GM06990 (cell line): ENCODE measurements at regions not wholly inside any gene's neighbourhood (a gene's known extent, or its start where the extent isn't known, plus 50 kb on each side); places are given as distances from the start of the nearest gene placed in this dataset.
"Not testable (repeated sequence)": the region's sequence is repeated elsewhere in the genome, so short reads cannot be mapped to it uniquely, and the experiment has no call there.

Experiments used
- DNase-seq: peaks from one replicate; pipeline ENCODE4 v3.0.0-alpha.2; 2011; ENCODE audit not compliant: insufficient read length; ENCODE audit errors: extremely low read depth
- H3K27me3 ChIP-seq: replicated peaks from 2 replicates; pipeline ENCODE4 v1.6.0; 2011; ENCODE audit warnings: low read length; ENCODE audit not compliant: control insufficient read depth, insufficient read depth
- H3K36me3 ChIP-seq: 2 replicates; pipeline ENCODE4 v1.5.1; 2011; ENCODE audit warnings: low read length; ENCODE audit not compliant: control insufficient read depth, insufficient read depth
- H3K4me3 ChIP-seq: replicated peaks from 2 replicates; pipeline ENCODE4 v1.5.1; 2011; ENCODE audit warnings: low read depth, mild to moderate bottlenecking, control low read depth, low read length
- TF ChIP-seq, protein P1 (sequence below): IDR thresholded peaks from 2 replicates; pipeline ENCODE4 v1.5.1; 2011; ENCODE audit warnings: low read length, control low read depth, mild to moderate bottlenecking, inconsistent platforms; ENCODE audit not compliant: insufficient read depth, poor library complexity, severe bottlenecking

DNA sequence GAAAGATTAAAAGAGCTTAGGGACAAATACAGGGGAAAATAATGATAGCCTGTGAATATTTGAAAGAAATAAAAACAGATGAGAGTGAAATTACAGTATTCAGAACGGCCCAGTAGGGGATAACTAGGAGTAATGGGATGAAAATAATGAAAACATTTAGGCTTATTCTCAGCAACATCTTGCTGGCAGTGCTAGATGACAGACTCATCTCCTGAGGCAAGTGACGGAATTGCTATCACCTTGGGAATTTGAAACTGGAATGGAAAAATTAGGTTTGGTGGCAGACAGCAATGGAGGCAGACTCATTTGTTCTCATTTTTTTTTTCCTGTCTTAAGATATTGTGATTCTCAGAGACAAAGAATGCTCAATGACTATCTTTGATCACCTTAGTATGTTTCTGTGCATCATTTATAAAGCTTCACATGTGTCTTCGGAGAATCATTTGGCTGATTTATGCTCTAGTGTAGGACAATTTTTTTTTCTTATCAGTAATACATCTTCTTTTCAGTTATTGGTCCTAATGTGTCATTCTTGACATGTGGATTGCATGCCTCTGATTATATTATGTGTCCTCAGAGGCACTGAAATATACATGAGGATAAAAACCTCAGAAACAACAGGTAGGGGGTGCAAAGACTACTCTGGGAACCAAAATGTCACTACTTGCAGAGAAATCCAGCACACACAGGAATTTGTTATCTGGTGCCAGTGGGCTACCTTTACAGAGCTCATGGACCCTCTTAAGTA, 711.7 kb downstream of the EDEM1 start:
- TF ChIP-seq, protein P1, sequence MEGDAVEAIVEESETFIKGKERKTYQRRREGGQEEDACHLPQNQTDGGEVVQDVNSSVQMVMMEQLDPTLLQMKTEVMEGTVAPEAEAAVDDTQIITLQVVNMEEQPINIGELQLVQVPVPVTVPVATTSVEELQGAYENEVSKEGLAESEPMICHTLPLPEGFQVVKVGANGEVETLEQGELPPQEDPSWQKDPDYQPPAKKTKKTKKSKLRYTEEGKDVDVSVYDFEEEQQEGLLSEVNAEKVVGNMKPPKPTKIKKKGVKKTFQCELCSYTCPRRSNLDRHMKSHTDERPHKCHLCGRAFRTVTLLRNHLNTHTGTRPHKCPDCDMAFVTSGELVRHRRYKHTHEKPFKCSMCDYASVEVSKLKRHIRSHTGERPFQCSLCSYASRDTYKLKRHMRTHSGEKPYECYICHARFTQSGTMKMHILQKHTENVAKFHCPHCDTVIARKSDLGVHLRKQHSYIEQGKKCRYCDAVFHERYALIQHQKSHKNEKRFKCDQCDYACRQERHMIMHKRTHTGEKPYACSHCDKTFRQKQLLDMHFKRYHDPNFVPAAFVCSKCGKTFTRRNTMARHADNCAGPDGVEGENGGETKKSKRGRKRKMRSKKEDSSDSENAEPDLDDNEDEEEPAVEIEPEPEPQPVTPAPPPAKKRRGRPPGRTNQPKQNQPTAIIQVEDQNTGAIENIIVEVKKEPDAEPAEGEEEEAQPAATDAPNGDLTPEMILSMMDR, result no peak
- no peak overlapping the region for H3K4me3 ChIP-seq
- no peaks in the 10 kb centered on the region for H3K27me3 ChIP-seq
- DNase-seq, result no peak
- no peaks in the 10 kb centered on the region for H3K36me3 ChIP-seq

DNA sequence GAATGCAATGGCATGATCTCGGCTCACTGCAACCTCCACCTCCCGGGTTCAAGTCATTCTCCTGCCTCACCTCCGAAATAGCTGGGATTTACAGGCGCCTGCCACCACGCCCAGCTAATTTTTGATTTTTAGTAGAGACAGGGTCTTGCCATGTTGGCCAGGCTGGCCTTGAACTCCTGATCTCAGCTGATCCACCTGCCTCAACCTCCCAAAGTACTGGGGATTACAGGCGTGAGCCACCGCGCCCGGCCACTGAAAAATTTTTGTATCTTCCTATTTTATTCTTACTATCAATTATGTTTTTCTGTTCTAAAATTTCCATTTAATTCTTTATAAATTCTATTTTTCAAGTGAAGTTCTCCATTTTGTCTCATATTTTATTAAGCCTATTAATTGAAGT, 730.4 kb downstream of the EDEM1 start:
- no peak overlapping the region for H3K4me3 ChIP-seq
- DNase-seq, result no peak
- TF ChIP-seq, protein P1, result no peak
- no peaks in the 10 kb centered on the region for H3K36me3 ChIP-seq
- H3K27me3 ChIP-seq, result no peaks in the 10 kb centered on the region

DNA sequence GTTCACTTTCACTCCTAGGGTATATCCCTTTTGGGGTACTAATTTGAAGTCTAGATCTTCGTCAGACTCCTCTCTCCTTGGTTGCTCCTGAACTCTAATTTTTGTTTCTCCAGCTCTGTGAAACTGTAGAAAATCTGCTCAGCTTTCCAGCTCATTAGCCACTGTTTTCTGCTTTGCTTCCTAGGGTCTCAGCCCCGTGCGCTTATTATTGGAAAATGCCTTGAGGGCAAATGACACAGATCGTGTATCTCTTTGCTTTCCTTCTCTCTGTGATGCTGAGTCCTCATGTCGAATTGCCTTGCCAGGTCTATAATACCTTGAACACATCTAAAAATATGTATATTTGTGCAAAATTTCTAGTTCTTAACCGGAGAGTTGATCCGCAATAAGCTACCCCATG, 731.1 kb downstream of the EDEM1 start:
- Histone ChIP-seq H3K27me3 (no peaks in the 10 kb centered on the region), H3K36me3 (no peaks in the 10 kb centered on the region), H3K4me3 (no peak overlapping the region)
- no peak for DNase-seq
- TF ChIP-seq, protein P1, result no peak

DNA sequence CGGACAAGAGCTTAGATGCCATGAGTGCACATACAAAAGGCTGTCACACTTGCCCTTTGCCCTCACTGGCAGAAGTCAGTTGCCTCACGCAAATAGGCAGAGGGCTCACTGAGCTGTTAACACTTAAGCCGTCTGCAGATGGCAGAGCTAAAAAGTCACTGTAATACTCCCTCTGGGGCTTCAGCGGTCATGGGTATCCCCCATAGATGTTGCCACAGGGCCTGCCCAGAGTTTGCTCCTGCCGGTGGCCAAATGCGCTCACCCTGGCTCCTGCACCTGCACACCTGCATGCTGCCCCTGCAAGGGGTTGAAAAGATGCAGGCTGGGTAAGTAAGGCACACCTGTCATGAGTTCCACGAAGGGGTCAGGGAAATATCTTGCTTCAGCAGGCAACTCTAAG, 741.5 kb downstream of the EDEM1 start:
- peak; percentile 14 for DNase-seq

DNA sequence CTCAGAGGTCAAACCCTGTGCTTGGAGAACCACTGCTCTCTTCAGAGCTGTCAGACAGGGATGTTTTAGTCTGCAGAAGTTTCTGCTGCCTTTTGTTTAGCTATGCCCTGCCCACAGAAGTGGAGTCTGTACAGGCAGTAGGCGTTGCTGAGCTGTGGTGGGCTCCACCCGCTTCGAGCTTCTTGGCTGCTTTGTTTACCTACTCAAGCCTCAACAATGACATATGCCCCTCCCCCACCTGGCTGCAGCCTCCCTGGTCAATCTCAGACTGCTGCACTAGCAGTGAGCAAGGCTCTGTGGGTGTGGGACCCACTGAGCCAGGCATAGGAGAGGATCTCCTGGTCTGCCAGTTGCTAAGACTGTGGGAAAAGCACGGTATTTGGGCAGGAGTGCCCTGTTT, 756.6 kb downstream of the EDEM1 start:
- H3K27me3 ChIP-seq, DNase-seq, H3K36me3 ChIP-seq, H3K4me3 ChIP-seq: not testable (repeated sequence)

More for the DNA sequence above, 741.5 kb downstream of the EDEM1 start:
- no peaks in the 10 kb centered on the region for H3K27me3 ChIP-seq
- no peaks in the 10 kb centered on the region for H3K36me3 ChIP-seq
- TF ChIP-seq, protein P1, result no peak
- no peak overlapping the region for H3K4me3 ChIP-seq

DNA sequence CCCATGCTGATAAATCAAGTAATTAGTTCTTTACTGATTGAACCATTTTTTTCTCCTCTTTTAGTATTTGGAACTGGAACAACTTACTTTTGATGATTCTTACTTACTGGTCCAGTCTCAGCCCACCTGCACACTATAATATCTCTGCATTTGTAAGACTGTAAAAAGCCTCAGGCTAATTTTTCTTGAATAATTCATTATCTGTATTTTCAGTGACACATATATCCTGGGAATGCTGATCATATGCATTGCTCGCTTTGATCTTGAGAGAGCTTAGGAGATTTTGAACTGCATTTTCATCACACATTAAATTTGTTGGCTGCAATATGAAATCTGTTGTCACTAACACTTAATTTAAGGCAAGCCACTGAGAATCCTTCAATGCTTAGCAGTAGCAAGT, 760.6 kb downstream of the EDEM1 start:
- DNase-seq, result no peak

More for the DNA sequence above, 760.6 kb downstream of the EDEM1 start:
- TF ChIP-seq, protein P1, result no peak
- Histone ChIP-seq H3K36me3 (no peaks in the 10 kb centered on the region), H3K27me3 (no peaks in the 10 kb centered on the region), H3K4me3 (no peak overlapping the region)
